WTC11 (cell line): ENCODE measurements at regions not wholly inside any gene's neighbourhood (a gene's known extent, or its start where the extent isn't known, plus 50 kb on each side); places are given as distances from the start of the nearest gene placed in this dataset.

ENCODE experiments used
- ATF1 ChIP-seq: sonication (generic); formaldehyde crosslinking; IDR thresholded peaks from 2 replicates; pipeline ENCODE4 v1.8.1; 2023; ENCODE audit warnings: mild to moderate bottlenecking, moderate library complexity, missing genetic modification reagents
- ETV6 ChIP-seq: sonication (generic); formaldehyde crosslinking; IDR thresholded peaks from 2 replicates; pipeline ENCODE4 v1.8.1; 2022; ENCODE audit warnings: mild to moderate bottlenecking, missing genetic modification reagents
- IRF2 ChIP-seq: sonication (generic); formaldehyde crosslinking; IDR thresholded peaks from 2 replicates; pipeline ENCODE4 v1.8.0; 2022; ENCODE audit warnings: low read depth, missing genetic modification reagents, borderline replicate concordance
- SMAD4 ChIP-seq: sonication (generic); formaldehyde crosslinking; IDR thresholded peaks from 2 replicates; pipeline ENCODE4 v1.8.0; 2022; ENCODE audit warnings: mild to moderate bottlenecking, missing genetic modification reagents
- TF ChIP-seq, protein P1 (sequence below): fragments of 200-600 bp; IDR thresholded peaks from 2 replicates; pipeline ENCODE4 v1.8.0; 2022; ENCODE audit warnings: antibody characterized with exemption
- TF ChIP-seq, protein P2 (sequence below): sonication (generic); formaldehyde crosslinking; conservative IDR thresholded peaks from 2 replicates; pipeline ENCODE4 v1.8.1; 2023; ENCODE audit warnings: mild to moderate bottlenecking, low read depth, missing genetic modification reagents, moderate library complexity
- TF ChIP-seq, protein P3 (sequence below): sonication (generic); formaldehyde crosslinking; conservative IDR thresholded peaks from 2 replicates; pipeline ENCODE4 v1.8.1; 2022; ENCODE audit warnings: mild to moderate bottlenecking, missing genetic modification reagents
- TF ChIP-seq, protein P4 (sequence below): sonication (generic); formaldehyde crosslinking; IDR thresholded peaks from 2 replicates; pipeline ENCODE4 v1.8.1; 2023; ENCODE audit warnings: mild to moderate bottlenecking, missing genetic modification reagents, moderate library complexity
- TF ChIP-seq, protein P5 (sequence below): sonication (generic); formaldehyde crosslinking; IDR thresholded peaks from 2 replicates; pipeline ENCODE4 v1.8.0; 2022; ENCODE audit warnings: mild to moderate bottlenecking, missing genetic modification reagents
- TF ChIP-seq, protein P6 (sequence below): sonication (generic); formaldehyde crosslinking; IDR thresholded peaks from 2 replicates; pipeline ENCODE4 v1.8.1; 2023; ENCODE audit warnings: mild to moderate bottlenecking, missing genetic modification reagents, borderline replicate concordance
- TF ChIP-seq, protein P7 (sequence below): sonication (generic); formaldehyde crosslinking; IDR thresholded peaks from 2 replicates; pipeline ENCODE4 v1.8.1; 2023; ENCODE audit warnings: mild to moderate bottlenecking, missing genetic modification reagents, moderate library complexity

DNA sequence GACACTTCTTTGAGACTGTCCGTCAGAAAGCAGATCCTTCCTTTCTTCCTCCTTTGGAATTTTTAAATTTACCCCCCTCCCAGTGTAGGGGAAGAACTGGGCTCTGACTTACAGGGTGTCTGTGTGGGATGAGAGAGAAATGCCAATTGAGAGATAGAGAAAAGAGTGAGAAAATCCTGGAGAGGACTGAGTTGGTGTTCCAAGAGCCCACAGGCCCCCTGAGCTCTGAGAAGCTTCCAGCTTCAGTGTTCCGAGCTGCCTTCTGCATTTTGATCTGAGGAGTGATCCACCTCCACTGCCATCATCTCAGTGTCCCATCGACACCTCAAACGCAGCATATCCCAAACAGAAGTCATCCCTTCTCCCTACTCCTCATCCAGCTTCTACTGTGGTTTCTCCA is 70.7 kb upstream of the GRK3 start:
- TF ChIP-seq, protein P1, sequence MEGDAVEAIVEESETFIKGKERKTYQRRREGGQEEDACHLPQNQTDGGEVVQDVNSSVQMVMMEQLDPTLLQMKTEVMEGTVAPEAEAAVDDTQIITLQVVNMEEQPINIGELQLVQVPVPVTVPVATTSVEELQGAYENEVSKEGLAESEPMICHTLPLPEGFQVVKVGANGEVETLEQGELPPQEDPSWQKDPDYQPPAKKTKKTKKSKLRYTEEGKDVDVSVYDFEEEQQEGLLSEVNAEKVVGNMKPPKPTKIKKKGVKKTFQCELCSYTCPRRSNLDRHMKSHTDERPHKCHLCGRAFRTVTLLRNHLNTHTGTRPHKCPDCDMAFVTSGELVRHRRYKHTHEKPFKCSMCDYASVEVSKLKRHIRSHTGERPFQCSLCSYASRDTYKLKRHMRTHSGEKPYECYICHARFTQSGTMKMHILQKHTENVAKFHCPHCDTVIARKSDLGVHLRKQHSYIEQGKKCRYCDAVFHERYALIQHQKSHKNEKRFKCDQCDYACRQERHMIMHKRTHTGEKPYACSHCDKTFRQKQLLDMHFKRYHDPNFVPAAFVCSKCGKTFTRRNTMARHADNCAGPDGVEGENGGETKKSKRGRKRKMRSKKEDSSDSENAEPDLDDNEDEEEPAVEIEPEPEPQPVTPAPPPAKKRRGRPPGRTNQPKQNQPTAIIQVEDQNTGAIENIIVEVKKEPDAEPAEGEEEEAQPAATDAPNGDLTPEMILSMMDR, result no peak
- TF ChIP-seq, protein P2, sequence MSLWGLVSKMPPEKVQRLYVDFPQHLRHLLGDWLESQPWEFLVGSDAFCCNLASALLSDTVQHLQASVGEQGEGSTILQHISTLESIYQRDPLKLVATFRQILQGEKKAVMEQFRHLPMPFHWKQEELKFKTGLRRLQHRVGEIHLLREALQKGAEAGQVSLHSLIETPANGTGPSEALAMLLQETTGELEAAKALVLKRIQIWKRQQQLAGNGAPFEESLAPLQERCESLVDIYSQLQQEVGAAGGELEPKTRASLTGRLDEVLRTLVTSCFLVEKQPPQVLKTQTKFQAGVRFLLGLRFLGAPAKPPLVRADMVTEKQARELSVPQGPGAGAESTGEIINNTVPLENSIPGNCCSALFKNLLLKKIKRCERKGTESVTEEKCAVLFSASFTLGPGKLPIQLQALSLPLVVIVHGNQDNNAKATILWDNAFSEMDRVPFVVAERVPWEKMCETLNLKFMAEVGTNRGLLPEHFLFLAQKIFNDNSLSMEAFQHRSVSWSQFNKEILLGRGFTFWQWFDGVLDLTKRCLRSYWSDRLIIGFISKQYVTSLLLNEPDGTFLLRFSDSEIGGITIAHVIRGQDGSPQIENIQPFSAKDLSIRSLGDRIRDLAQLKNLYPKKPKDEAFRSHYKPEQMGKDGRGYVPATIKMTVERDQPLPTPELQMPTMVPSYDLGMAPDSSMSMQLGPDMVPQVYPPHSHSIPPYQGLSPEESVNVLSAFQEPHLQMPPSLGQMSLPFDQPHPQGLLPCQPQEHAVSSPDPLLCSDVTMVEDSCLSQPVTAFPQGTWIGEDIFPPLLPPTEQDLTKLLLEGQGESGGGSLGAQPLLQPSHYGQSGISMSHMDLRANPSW (CRISPR knock-in tag), result no peak
- no peak for TF ChIP-seq SMAD4
- no peak for TF ChIP-seq ETV6 (CRISPR knock-in tag)
- TF ChIP-seq IRF2 (CRISPR knock-in tag), result no peak
- TF ChIP-seq, protein P3, sequence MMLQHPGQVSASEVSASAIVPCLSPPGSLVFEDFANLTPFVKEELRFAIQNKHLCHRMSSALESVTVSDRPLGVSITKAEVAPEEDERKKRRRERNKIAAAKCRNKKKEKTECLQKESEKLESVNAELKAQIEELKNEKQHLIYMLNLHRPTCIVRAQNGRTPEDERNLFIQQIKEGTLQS (CRISPR knock-in tag), result no peak
- TF ChIP-seq, protein P4, sequence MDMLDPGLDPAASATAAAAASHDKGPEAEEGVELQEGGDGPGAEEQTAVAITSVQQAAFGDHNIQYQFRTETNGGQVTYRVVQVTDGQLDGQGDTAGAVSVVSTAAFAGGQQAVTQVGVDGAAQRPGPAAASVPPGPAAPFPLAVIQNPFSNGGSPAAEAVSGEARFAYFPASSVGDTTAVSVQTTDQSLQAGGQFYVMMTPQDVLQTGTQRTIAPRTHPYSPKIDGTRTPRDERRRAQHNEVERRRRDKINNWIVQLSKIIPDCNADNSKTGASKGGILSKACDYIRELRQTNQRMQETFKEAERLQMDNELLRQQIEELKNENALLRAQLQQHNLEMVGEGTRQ (CRISPR knock-in tag), result no peak
- TF ChIP-seq, protein P5, sequence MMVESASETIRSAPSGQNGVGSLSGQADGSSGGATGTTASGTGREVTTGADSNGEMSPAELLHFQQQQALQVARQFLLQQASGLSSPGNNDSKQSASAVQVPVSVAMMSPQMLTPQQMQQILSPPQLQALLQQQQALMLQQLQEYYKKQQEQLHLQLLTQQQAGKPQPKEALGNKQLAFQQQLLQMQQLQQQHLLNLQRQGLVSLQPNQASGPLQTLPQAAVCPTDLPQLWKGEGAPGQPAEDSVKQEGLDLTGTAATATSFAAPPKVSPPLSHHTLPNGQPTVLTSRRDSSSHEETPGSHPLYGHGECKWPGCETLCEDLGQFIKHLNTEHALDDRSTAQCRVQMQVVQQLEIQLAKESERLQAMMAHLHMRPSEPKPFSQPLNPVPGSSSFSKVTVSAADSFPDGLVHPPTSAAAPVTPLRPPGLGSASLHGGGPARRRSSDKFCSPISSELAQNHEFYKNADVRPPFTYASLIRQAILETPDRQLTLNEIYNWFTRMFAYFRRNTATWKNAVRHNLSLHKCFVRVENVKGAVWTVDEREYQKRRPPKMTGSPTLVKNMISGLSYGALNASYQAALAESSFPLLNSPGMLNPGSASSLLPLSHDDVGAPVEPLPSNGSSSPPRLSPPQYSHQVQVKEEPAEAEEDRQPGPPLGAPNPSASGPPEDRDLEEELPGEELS (CRISPR knock-in tag), result no peak
- no peak for TF ChIP-seq ATF1
- TF ChIP-seq, protein P6, sequence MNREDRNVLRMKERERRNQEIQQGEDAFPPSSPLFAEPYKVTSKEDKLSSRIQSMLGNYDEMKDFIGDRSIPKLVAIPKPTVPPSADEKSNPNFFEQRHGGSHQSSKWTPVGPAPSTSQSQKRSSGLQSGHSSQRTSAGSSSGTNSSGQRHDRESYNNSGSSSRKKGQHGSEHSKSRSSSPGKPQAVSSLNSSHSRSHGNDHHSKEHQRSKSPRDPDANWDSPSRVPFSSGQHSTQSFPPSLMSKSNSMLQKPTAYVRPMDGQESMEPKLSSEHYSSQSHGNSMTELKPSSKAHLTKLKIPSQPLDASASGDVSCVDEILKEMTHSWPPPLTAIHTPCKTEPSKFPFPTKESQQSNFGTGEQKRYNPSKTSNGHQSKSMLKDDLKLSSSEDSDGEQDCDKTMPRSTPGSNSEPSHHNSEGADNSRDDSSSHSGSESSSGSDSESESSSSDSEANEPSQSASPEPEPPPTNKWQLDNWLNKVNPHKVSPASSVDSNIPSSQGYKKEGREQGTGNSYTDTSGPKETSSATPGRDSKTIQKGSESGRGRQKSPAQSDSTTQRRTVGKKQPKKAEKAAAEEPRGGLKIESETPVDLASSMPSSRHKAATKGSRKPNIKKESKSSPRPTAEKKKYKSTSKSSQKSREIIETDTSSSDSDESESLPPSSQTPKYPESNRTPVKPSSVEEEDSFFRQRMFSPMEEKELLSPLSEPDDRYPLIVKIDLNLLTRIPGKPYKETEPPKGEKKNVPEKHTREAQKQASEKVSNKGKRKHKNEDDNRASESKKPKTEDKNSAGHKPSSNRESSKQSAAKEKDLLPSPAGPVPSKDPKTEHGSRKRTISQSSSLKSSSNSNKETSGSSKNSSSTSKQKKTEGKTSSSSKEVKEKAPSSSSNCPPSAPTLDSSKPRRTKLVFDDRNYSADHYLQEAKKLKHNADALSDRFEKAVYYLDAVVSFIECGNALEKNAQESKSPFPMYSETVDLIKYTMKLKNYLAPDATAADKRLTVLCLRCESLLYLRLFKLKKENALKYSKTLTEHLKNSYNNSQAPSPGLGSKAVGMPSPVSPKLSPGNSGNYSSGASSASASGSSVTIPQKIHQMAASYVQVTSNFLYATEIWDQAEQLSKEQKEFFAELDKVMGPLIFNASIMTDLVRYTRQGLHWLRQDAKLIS (CRISPR knock-in tag), result no peak
- TF ChIP-seq, protein P7, sequence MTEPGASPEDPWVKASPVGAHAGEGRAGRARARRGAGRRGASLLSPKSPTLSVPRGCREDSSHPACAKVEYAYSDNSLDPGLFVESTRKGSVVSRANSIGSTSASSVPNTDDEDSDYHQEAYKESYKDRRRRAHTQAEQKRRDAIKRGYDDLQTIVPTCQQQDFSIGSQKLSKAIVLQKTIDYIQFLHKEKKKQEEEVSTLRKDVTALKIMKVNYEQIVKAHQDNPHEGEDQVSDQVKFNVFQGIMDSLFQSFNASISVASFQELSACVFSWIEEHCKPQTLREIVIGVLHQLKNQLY (CRISPR knock-in tag), result no peak
